Mammary epithelial cell (primary cell): ENCODE measurements at regions not wholly inside any gene's neighbourhood (a gene's known extent, or its start where the extent isn't known, plus 50 kb on each side); places are given as distances from the start of the nearest gene placed in this dataset.

Source experiments
- CTCF ChIP-seq, 2 donors: IDR thresholded peaks in 1 of 2; conservative IDR thresholded peaks in 1 of 2; 2 replicates each; pipeline ENCODE4 v1.5.1; 2011 to 2012; ENCODE audit warnings: inconsistent platforms in 2 of 2, low read length in 2 of 2, mild to moderate bottlenecking in 2 of 2, control low read depth in 1 of 2, low read depth in 1 of 2; ENCODE audit not compliant: insufficient read depth in 1 of 2; ENCODE audit errors: extremely low read depth in 1 of 2
- EZH2 ChIP-seq: IDR thresholded peaks from 2 replicates; pipeline ENCODE4 v1.6.1; 2012; ENCODE audit warnings: low read length, inconsistent platforms, borderline replicate concordance

GRCh38 chr5:167156446-167156845, 1135.0 kb upstream of the WWC1 start:
- TF ChIP-seq CTCF (conservative IDR thresholded peaks at IDR 0.05 in 1 of 2, IDR thresholded peaks at IDR 0.05 in 1 of 2; ENCODE audit: extremely low read depth in 1 of 2, insufficient read depth in 1 of 2, low read depth in 1 of 2, low read length in 2 of 2) = no peak
- TF ChIP-seq EZH2 = no peak
